HepG2 (cell line): ENCODE measurements at regions not wholly inside any gene's neighbourhood (a gene's known extent, or its start where the extent isn't known, plus 50 kb on each side); places are given as distances from the start of the nearest gene placed in this dataset.

Source experiments
- ATAC-seq: fragments of 200-7000 bp; cut with Tn5 transposase; 3 replicates; pipeline ENCODE4 v1.9.1; 2020; ENCODE audit warnings: mild to moderate bottlenecking, moderate library complexity
- BruUV-seq: library from RNA; stranded (reverse); fragments of 400-500 nt; replicated peaks from 2 replicates; lab custom pipeline; 2021; lab: Mats Ljungman, UMichigan
- CTCF ChIA-PET: fragments of 300-600 bp; formaldehyde crosslinking; extraction: SDS; loops from one replicate; lab custom pipeline; 2021; ENCODE audit warnings: low total read pairs, inconsistent platforms, low intra/inter-chr PET ratio; lab: Yijun Ruan, JAX
- POLR2A ChIA-PET: fragments of 350-600 bp; sonication (Branson Sonifier 250); formaldehyde crosslinking; loops from one replicate; lab custom pipeline; 2020; ENCODE audit warnings: antibody characterized with exemption, inconsistent platforms; lab: Yijun Ruan, JAX
- DNase-seq: peaks from one replicate; pipeline ENCODE4 v3.0.0-alpha.2; 2015; ENCODE audit warnings: low spot score
- FAIRE-seq: peaks from 3 replicates; lab custom pipeline; 2011; peaks lifted over from hg19 to GRCh38; lab: Jason Lieb, UNC
- H2AFZ ChIP-seq: one replicate; pipeline ENCODE4 v1.6.1; 2011; ENCODE audit warnings: low read length, inconsistent platforms
- H3K27ac ChIP-seq: fragments of 300-600 bp; 3 replicates; pipeline ENCODE4 v1.8.0; 2011; ENCODE audit warnings: mixed run types, mild to moderate bottlenecking, mixed read lengths, low read length, inconsistent platforms; ENCODE audit not compliant: insufficient read depth; ENCODE audit errors: extremely low read length
- H3K27me3 ChIP-seq, 2 experiments: fragments of 200-600 bp in 1 of 2; 2 replicates in 1 of 2; 3 replicates in 1 of 2; pipeline versions ENCODE4 v1.6.0 to v1.8.0; 2011; ENCODE audit warnings: low read length in 2 of 2, mild to moderate bottlenecking in 2 of 2, moderate library complexity in 2 of 2, inconsistent platforms in 1 of 2; ENCODE audit not compliant: insufficient read depth in 2 of 2, control insufficient read depth in 1 of 2
- H3K36me3 ChIP-seq, 2 experiments: fragments of 200-600 bp in 1 of 2; replicated peaks in 1 of 2; 2 replicates in 1 of 2; 3 replicates in 1 of 2; pipeline versions ENCODE4 v1.5.1 to v1.8.0; 2011; ENCODE audit warnings: low read length in 2 of 2, inconsistent platforms in 1 of 2; ENCODE audit not compliant: insufficient read depth in 2 of 2, control insufficient read depth in 1 of 2
- H3K4me1 ChIP-seq: 2 replicates; pipeline ENCODE4 v1.5.1; 2012; ENCODE audit warnings: low read length, inconsistent platforms; ENCODE audit not compliant: insufficient read depth
- H3K4me2 ChIP-seq: 2 replicates; pipeline ENCODE4 v1.6.0; 2011; ENCODE audit warnings: low read depth, low read length, inconsistent platforms
- H3K4me3 ChIP-seq, 3 experiments: fragments of 200-600 bp in 1 of 3; sonication (generic), shearing (Covaris generic) in 1 of 3; replicated peaks in 1 of 3; 2 replicates each; pipeline ENCODE4 v1.5.1; 2011 to 2016; ENCODE audit warnings: low read length in 3 of 3, inconsistent platforms in 2 of 3, low read depth in 2 of 3, mild to moderate bottlenecking in 2 of 3, control low read depth in 1 of 3, mixed read lengths in 1 of 3; ENCODE audit not compliant: insufficient read depth in 1 of 3
- H3K79me2 ChIP-seq: one replicate; pipeline ENCODE4 v1.6.1; 2011; ENCODE audit warnings: low read length, inconsistent platforms; ENCODE audit not compliant: insufficient read depth
- H3K9ac ChIP-seq: 2 replicates; pipeline ENCODE4 v1.6.0; 2011; ENCODE audit warnings: mild to moderate bottlenecking, low read depth, low read length, inconsistent platforms; ENCODE audit not compliant: insufficient read depth
- H3K9me3 ChIP-seq: 2 replicates; pipeline ENCODE4 v1.5.1; 2012; ENCODE audit warnings: mild to moderate bottlenecking, low read length
- H4K20me1 ChIP-seq: 2 replicates; pipeline ENCODE4 v1.6.0; 2011; ENCODE audit warnings: inconsistent platforms, mild to moderate bottlenecking, low read length, moderate library complexity; ENCODE audit not compliant: insufficient read depth
- DDIT3 ChIP-seq: sonication (generic); formaldehyde crosslinking; IDR thresholded peaks from 2 replicates; pipeline ENCODE4 v1.4.0; 2020; ENCODE audit warnings: mild to moderate bottlenecking, missing genetic modification reagents
- MAFK ChIP-seq, 2 experiments: IDR thresholded peaks in 1 of 2; conservative IDR thresholded peaks in 1 of 2; 2 replicates each; pipeline ENCODE4 v1.6.1; 2011; ENCODE audit warnings: improper control_type of control experiment in 2 of 2, low read length in 2 of 2
- NFKB2 ChIP-seq: sonication (generic); formaldehyde crosslinking; IDR thresholded peaks from 2 replicates; pipeline ENCODE4 v1.4.0; 2020; ENCODE audit warnings: missing genetic modification reagents, borderline replicate concordance
- NKX3-1 ChIP-seq: sonication (generic); formaldehyde crosslinking; IDR thresholded peaks from 2 replicates; pipeline ENCODE4 v1.5.0; 2020; ENCODE audit warnings: missing genetic modification reagents
- NR2F1 ChIP-seq, 2 experiments: fragments of 450-650 bp in 1 of 2; formaldehyde crosslinking in 1 of 2; IDR thresholded peaks; 2 replicates each; pipeline versions ENCODE4 v1.5.0 to v1.6.1; 2016 to 2020; ENCODE audit warnings: mild to moderate bottlenecking in 1 of 2, missing compliant biosample characterization in 1 of 2, missing genetic modification reagents in 1 of 2, moderate library complexity in 1 of 2
- SIN3B ChIP-seq: fragments of 150-350 bp; IDR thresholded peaks from 2 replicates; pipeline ENCODE4 v1.6.1; 2014; ENCODE audit warnings: low read length
- SKI ChIP-seq: fragments of 450-650 bp; IDR thresholded peaks from one replicate; pipeline ENCODE4 v1.6.1; 2018; ENCODE audit warnings: mild to moderate bottlenecking; ENCODE audit not compliant: partially characterized antibody
- SMARCE1 ChIP-seq: fragments of 450-650 bp; IDR thresholded peaks from 2 replicates; pipeline ENCODE4 v1.6.1; 2017; ENCODE audit warnings: borderline replicate concordance
- ZKSCAN8 ChIP-seq: IDR thresholded peaks from 2 replicates; pipeline ENCODE4 v1.6.1; 2016; ENCODE audit warnings: borderline replicate concordance, missing genetic modification reagents, missing compliant biosample characterization
- ZNF253 ChIP-seq: sonication (generic); formaldehyde crosslinking; IDR thresholded peaks from 2 replicates; pipeline ENCODE4 v1.8.0; 2022; ENCODE audit warnings: mild to moderate bottlenecking, missing genetic modification reagents, borderline replicate concordance
- ZSCAN31 ChIP-seq: sonication (generic); formaldehyde crosslinking; IDR thresholded peaks from 2 replicates; pipeline ENCODE4 v1.5.0; 2020; ENCODE audit warnings: low read depth, mild to moderate bottlenecking, missing genetic modification reagents
- WGBS: methylation state at CpG from one replicate; pipeline ENCODE4 v1.1.6; 2017; ENCODE audit warnings: low lambda C conversion rate; 5-methylcytosine and 5-hydroxymethylcytosine counted together
- in situ Hi-C: cut with HindIII; loops from 2 replicates; pipeline ENCODE4 v1.10.0; 2017; ENCODE audit warnings: low pct_unique_long_range_greater_than_20kb; ENCODE audit not compliant: extremely low pct_ligation_motif_present
- intact Hi-C: fragments of 100-400 bp; cut with micrococcal nuclease; formaldehyde crosslinking; loops from one replicate; pipeline ENCODE4 v1.10.0; 2022; ENCODE audit not compliant: unreplicated experiment
- TF ChIP-seq, protein P1 (sequence below): sonication (generic); formaldehyde crosslinking; IDR thresholded peaks from 2 replicates; pipeline ENCODE4 v1.5.1; 2020; ENCODE audit warnings: mild to moderate bottlenecking, missing genetic modification reagents, moderate library complexity

- TF ChIP-seq SMARCE1: no peak
- no peak for TF ChIP-seq ZSCAN31
- no peak for TF ChIP-seq NFKB2 (CRISPR knock-in tag)
- TF ChIP-seq, all 625 proteins: peak for 0
Observed at GRCh38 chr10:53233749-53234148, 461.2 kb upstream of the MBL2 start (continued).

DNA sequence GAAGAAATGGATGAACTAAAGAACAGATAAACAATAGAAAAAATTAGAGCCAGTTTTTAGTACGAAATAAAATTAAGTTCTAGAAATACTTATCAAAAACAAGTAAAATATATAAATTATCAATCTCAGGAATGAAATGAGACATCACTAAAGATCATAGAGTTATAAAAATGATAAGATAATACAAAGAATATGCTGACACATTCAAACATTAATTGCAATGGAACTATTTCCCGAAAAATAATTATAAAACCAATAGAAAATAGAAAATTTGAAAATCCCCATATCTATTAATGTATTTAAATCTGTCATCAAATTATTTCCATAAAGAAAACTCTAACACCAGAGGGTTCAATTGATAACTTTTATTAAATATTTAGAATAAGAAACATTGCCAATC lies 458.1 kb upstream of the MBL2 start:
- FAIRE-seq (no peak), DNase-seq (no peak), ATAC-seq (no peak)
- CTCF ChIA-PET: no interaction called here
- Histone ChIP-seq H2AFZ (no peak overlapping the region), H3K4me2 (no peak overlapping the region), H3K4me1 (no peaks in the 10 kb centered on the region), H3K27me3 (no peaks in the 10 kb centered on the region), H3K4me3 (no peak overlapping the region), H3K36me3 (no peaks in the 10 kb centered on the region), H3K79me2 (no peaks in the 10 kb centered on the region), H4K20me1 (no peaks in the 10 kb centered on the region), H3K9ac (no peak overlapping the region), H3K9me3 (no peaks in the 10 kb centered on the region), H3K27ac (no peak overlapping the region)
- intact Hi-C loops (no loop called here), in situ Hi-C loops (no loop called here)
- no TSS peak for BruUV-seq
- no peak for TF ChIP-seq NR2F1 (CRISPR knock-in tag; IDR thresholded peaks at IDR 0.05)
- no peak for TF ChIP-seq NKX3-1 (CRISPR knock-in tag)
- peak in 1 of 2 experiments; percentile 58; a peak in 2 of 4 replicates for TF ChIP-seq MAFK (conservative IDR thresholded peaks at IDR 0.05 in 1 of 2, IDR thresholded peaks at IDR 0.05 in 1 of 2; ENCODE audit: low read length in 2 of 2)
- no peak for TF ChIP-seq SIN3B
- WGBS: 0% methylated on average over 2 of the region's 2 CpGs
- POLR2A ChIA-PET: no interaction called here

DNA sequence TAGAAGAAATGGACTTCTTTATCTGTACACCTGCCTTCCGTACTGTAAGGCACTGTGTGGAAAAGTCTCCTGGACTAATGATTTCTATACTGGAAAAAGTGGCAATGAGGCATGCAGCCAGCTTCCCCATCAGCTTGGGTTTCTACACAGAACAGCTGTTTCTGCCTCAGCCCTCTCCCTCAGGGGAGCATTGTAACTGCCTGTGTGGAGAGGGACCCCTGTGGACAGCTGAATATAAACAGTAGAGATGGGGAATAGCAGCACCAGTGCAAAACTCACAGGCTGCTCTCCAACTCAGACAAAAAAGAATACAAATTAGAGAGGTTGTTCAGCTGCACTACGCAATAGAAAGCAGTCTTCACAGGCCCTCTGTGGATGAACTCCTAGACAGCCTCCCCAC lies 451.3 kb upstream of the MBL2 start:
- in situ Hi-C loops (no loop called here), intact Hi-C loops (no loop called here)
- no peak for DNase-seq
- Histone ChIP-seq H3K79me2 (no peaks in the 10 kb centered on the region), H3K4me2 (no peak overlapping the region), H3K4me3 (no peak overlapping the region), H4K20me1 (no peaks in the 10 kb centered on the region), H3K27ac (no peak overlapping the region), H2AFZ (no peak overlapping the region), H3K9me3 (no peaks in the 10 kb centered on the region), H3K27me3 (no peaks in the 10 kb centered on the region), H3K4me1 (no peaks in the 10 kb centered on the region), H3K36me3 (no peaks in the 10 kb centered on the region), H3K9ac (no peak overlapping the region)
- WGBS: 65% methylated on average over 2 of the region's 2 CpGs
- TF ChIP-seq, protein P1, sequence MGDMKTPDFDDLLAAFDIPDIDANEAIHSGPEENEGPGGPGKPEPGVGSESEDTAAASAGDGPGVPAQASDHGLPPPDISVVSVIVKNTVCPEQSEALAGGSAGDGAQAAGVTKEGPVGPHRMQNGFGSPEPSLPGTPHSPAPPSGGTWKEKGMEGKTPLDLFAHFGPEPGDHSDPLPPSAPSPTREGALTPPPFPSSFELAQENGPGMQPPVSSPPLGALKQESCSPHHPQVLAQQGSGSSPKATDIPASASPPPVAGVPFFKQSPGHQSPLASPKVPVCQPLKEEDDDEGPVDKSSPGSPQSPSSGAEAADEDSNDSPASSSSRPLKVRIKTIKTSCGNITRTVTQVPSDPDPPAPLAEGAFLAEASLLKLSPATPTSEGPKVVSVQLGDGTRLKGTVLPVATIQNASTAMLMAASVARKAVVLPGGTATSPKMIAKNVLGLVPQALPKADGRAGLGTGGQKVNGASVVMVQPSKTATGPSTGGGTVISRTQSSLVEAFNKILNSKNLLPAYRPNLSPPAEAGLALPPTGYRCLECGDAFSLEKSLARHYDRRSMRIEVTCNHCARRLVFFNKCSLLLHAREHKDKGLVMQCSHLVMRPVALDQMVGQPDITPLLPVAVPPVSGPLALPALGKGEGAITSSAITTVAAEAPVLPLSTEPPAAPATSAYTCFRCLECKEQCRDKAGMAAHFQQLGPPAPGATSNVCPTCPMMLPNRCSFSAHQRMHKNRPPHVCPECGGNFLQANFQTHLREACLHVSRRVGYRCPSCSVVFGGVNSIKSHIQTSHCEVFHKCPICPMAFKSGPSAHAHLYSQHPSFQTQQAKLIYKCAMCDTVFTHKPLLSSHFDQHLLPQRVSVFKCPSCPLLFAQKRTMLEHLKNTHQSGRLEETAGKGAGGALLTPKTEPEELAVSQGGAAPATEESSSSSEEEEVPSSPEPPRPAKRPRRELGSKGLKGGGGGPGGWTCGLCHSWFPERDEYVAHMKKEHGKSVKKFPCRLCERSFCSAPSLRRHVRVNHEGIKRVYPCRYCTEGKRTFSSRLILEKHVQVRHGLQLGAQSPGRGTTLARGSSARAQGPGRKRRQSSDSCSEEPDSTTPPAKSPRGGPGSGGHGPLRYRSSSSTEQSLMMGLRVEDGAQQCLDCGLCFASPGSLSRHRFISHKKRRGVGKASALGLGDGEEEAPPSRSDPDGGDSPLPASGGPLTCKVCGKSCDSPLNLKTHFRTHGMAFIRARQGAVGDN: no peak
- no peak for TF ChIP-seq DDIT3
- TF ChIP-seq SKI: no peak
- TF ChIP-seq ZKSCAN8: no peak
- TF ChIP-seq ZNF253 (CRISPR knock-in tag): no peak
- no peak for FAIRE-seq
- CTCF ChIA-PET: no interaction called here
- ATAC-seq: no peak
- no TSS peak for BruUV-seq
- POLR2A ChIA-PET: no interaction called here
